ENCODE measurements at regions not wholly inside any gene's neighbourhood (a gene's known extent, or its start where the extent isn't known, plus 50 kb on each side); places are given as distances from the start of the nearest gene placed in this dataset.

DNA sequence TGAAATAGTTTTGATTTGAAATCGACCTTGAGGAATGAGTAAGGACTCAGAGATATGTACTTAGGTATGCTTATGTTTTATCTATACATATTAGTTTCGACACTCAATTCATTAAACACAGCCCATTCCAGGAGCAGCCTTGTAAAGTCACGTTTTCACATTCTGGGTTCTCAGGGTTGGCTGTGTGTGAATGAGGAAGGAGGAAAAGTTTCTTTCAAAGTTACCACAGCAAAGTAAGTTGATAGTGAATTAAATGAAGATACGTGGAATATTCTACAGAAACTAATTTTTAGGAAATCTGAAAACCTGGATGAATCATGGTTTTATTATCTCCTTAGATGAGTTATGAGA, 133.5 kb downstream of the C3orf38 start (continued):
- TF ChIP-seq FOXM1 (IDR thresholded peaks at IDR 0.05; ENCODE audit: low read depth) = no peak
- TF ChIP-seq, protein P1, sequence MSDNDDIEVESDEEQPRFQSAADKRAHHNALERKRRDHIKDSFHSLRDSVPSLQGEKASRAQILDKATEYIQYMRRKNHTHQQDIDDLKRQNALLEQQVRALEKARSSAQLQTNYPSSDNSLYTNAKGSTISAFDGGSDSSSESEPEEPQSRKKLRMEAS (IDR thresholded peaks at IDR 0.05; ENCODE audit: low read depth) = no peak
- no peak for TF ChIP-seq YY1 (IDR thresholded peaks at IDR 0.05; ENCODE audit: low read depth)
- no peak for TF ChIP-seq NRF1 (IDR thresholded peaks at IDR 0.05; ENCODE audit: low read depth, low read length)
- no peak for TF ChIP-seq FOXJ3 (CRISPR knock-in tag; IDR thresholded peaks at IDR 0.05)
- TF ChIP-seq, protein P2, sequence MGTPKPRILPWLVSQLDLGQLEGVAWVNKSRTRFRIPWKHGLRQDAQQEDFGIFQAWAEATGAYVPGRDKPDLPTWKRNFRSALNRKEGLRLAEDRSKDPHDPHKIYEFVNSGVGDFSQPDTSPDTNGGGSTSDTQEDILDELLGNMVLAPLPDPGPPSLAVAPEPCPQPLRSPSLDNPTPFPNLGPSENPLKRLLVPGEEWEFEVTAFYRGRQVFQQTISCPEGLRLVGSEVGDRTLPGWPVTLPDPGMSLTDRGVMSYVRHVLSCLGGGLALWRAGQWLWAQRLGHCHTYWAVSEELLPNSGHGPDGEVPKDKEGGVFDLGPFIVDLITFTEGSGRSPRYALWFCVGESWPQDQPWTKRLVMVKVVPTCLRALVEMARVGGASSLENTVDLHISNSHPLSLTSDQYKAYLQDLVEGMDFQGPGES (IDR thresholded peaks at IDR 0.05; ENCODE audit: low read depth, low read length) = no peak
- no peak for TF ChIP-seq EZH2phosphoT487 (IDR thresholded peaks at IDR 0.05; ENCODE audit: borderline replicate concordance, low read depth)

DNA sequence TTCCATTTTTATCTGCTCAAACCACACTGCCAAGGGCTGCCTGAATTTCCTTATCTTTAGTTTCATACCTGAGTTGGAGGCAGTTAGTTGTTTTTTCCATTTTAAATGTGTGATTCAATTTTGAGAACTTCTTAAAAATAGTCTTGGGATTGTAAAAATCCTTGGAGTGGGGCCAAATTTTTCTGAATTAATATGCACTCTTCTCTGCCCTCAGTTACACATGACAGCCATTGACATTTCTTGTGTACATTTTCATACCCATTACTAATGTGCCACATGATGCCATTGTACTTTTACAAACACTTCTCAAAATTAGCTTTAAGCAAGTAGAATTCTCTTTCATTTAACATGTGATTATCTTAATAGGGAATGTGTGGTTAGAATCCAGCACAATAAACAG, 141.7 kb downstream of the C3orf38 start:
- Histone ChIP-seq H3K27me3 (ENCODE audit: insufficient read depth) (no peaks in the 10 kb centered on the region), H3F3A (replicated peaks; ENCODE audit: insufficient read depth) (no peaks in the 10 kb centered on the region), H3K4me1 (ENCODE audit: control insufficient read depth in 1 of 2, insufficient read depth in 2 of 2, low read depth in 1 of 2, low read length in 1 of 2) (no peaks in the 10 kb centered on the region), H3K4me3 (ENCODE audit: low read depth in 2 of 2, low read length in 1 of 2) (no peak overlapping the region), H3K9me3 (no peaks in the 10 kb centered on the region), H2AFZ (ENCODE audit: low read depth) (no peak overlapping the region), H3K9me2 (no peaks in the 10 kb centered on the region), H3K79me2 (ENCODE audit: insufficient read depth) (no peaks in the 10 kb centered on the region), H3K9ac (no peak overlapping the region), H3K36me3 (replicated peaks in 1 of 2; ENCODE audit: control insufficient read depth in 1 of 2, insufficient read depth in 2 of 2, low read length in 1 of 2) (no peaks in the 10 kb centered on the region), H4K20me1 (ENCODE audit: insufficient read depth) (no peaks in the 10 kb centered on the region), H3K4me2 (no peak overlapping the region), H3K27ac (ENCODE audit: low read depth in 2 of 2, low read length in 1 of 2) (no peak overlapping the region)
- DNase-seq = no peak
- ChIA-PET CTCF (no interaction called here), POLR2A (no interaction called here)
- TF ChIP-seq FOXJ3 (CRISPR knock-in tag; IDR thresholded peaks at IDR 0.05) = no peak
- no peak for TF ChIP-seq MXI1 (IDR thresholded peaks at IDR 0.05; ENCODE audit: low read depth, low read length)
- no peak for TF ChIP-seq NRF1 (IDR thresholded peaks at IDR 0.05; ENCODE audit: low read depth, low read length)
- no peak for TF ChIP-seq RCOR1 (IDR thresholded peaks at IDR 0.05; ENCODE audit: low read length)
- TF ChIP-seq TAF1 (IDR thresholded peaks at IDR 0.05; ENCODE audit: borderline replicate concordance, low read depth, low read length) = no peak
- no peak for TF ChIP-seq EP300 (IDR thresholded peaks at IDR 0.05; ENCODE audit: borderline replicate concordance in 1 of 2, low read depth in 1 of 2, low read length in 1 of 2)
- TF ChIP-seq, protein P3, sequence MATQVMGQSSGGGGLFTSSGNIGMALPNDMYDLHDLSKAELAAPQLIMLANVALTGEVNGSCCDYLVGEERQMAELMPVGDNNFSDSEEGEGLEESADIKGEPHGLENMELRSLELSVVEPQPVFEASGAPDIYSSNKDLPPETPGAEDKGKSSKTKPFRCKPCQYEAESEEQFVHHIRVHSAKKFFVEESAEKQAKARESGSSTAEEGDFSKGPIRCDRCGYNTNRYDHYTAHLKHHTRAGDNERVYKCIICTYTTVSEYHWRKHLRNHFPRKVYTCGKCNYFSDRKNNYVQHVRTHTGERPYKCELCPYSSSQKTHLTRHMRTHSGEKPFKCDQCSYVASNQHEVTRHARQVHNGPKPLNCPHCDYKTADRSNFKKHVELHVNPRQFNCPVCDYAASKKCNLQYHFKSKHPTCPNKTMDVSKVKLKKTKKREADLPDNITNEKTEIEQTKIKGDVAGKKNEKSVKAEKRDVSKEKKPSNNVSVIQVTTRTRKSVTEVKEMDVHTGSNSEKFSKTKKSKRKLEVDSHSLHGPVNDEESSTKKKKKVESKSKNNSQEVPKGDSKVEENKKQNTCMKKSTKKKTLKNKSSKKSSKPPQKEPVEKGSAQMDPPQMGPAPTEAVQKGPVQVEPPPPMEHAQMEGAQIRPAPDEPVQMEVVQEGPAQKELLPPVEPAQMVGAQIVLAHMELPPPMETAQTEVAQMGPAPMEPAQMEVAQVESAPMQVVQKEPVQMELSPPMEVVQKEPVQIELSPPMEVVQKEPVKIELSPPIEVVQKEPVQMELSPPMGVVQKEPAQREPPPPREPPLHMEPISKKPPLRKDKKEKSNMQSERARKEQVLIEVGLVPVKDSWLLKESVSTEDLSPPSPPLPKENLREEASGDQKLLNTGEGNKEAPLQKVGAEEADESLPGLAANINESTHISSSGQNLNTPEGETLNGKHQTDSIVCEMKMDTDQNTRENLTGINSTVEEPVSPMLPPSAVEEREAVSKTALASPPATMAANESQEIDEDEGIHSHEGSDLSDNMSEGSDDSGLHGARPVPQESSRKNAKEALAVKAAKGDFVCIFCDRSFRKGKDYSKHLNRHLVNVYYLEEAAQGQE (IDR thresholded peaks at IDR 0.05; ENCODE audit: low read depth, low read length) = no peak
- no peak for TF ChIP-seq RFX5 (IDR thresholded peaks at IDR 0.05; ENCODE audit: low read length)
- TF ChIP-seq FOSL2 (IDR thresholded peaks at IDR 0.05; ENCODE audit: borderline replicate concordance, low read depth) = no peak
- no peak for TF ChIP-seq NFIC (IDR thresholded peaks at IDR 0.05; ENCODE audit: borderline replicate concordance)
- TF ChIP-seq YY1 (IDR thresholded peaks at IDR 0.05; ENCODE audit: low read depth) = no peak
- TF ChIP-seq, protein P2 (IDR thresholded peaks at IDR 0.05; ENCODE audit: low read depth, low read length) = no peak
- TF ChIP-seq GABPA (IDR thresholded peaks at IDR 0.05; ENCODE audit: low read depth) = no peak
- TF ChIP-seq GATA2 (CRISPR knock-in tag; IDR thresholded peaks at IDR 0.05) = no peak
- TF ChIP-seq ELF1 (IDR thresholded peaks at IDR 0.05) = no peak
- no peak for TF ChIP-seq RAD21 (IDR thresholded peaks at IDR 0.05; ENCODE audit: low read length)
- TF ChIP-seq, protein P1 (IDR thresholded peaks at IDR 0.05; ENCODE audit: low read depth) = no peak
